ENCODE measurements at regions not wholly inside any gene's neighbourhood (a gene's known extent, or its start where the extent isn't known, plus 50 kb on each side); places are given as distances from the start of the nearest gene placed in this dataset.

GRCh38 chr9:38232895-38233294, 159.6 kb upstream of the ALDH1B1 start:
- TF ChIP-seq CTCF (IDR thresholded peaks at IDR 0.05; ENCODE audit: low read depth, low read length, poor library complexity, severe bottlenecking) (no peak), EZH2phosphoT487 (IDR thresholded peaks at IDR 0.05; ENCODE audit: borderline replicate concordance, low read length) (no peak)
